Memory B cell (primary cell): ENCODE measurements at regions not wholly inside any gene's neighbourhood (a gene's known extent, or its start where the extent isn't known, plus 50 kb on each side); places are given as distances from the start of the nearest gene placed in this dataset.
"Not testable (repeated sequence)": the region's sequence is repeated elsewhere in the genome, so short reads cannot be mapped to it uniquely, and the experiment has no call there.

ENCODE experiments used
- ATAC-seq: fragments of 150-1000 bp; cut with Tn5 transposase; 2 replicates; pipeline ENCODE4 v1.10.0; 2021; ENCODE audit warnings: low read depth, mild to moderate bottlenecking, moderate library complexity
- DNase-seq, 2 donors: peaks; one replicate each; pipeline ENCODE4 v3.0.0; 2022; ENCODE audit warnings: low spot score in 2 of 2
- H3K27ac Mint-ChIP-seq: one replicate; pipeline ENCODE4 v1.8.0; 2022; ENCODE audit warnings: mild to moderate bottlenecking, moderate library complexity, mixed read lengths
- H3K27me3 Mint-ChIP-seq: one replicate; pipeline ENCODE4 v1.8.0; 2022; ENCODE audit warnings: mixed read lengths
- H3K36me3 Mint-ChIP-seq: one replicate; pipeline ENCODE4 v1.8.0; 2022; ENCODE audit warnings: mild to moderate bottlenecking, mixed read lengths
- H3K4me1 Mint-ChIP-seq: one replicate; pipeline ENCODE4 v1.8.0; 2022; ENCODE audit warnings: mixed read lengths
- H3K4me3 Mint-ChIP-seq: one replicate; pipeline ENCODE4 v1.8.0; 2022; ENCODE audit warnings: mild to moderate bottlenecking, moderate library complexity, mixed read lengths
- H3K9me3 Mint-ChIP-seq: one replicate; pipeline ENCODE4 v1.8.0; 2022; ENCODE audit warnings: mixed read lengths

DNA sequence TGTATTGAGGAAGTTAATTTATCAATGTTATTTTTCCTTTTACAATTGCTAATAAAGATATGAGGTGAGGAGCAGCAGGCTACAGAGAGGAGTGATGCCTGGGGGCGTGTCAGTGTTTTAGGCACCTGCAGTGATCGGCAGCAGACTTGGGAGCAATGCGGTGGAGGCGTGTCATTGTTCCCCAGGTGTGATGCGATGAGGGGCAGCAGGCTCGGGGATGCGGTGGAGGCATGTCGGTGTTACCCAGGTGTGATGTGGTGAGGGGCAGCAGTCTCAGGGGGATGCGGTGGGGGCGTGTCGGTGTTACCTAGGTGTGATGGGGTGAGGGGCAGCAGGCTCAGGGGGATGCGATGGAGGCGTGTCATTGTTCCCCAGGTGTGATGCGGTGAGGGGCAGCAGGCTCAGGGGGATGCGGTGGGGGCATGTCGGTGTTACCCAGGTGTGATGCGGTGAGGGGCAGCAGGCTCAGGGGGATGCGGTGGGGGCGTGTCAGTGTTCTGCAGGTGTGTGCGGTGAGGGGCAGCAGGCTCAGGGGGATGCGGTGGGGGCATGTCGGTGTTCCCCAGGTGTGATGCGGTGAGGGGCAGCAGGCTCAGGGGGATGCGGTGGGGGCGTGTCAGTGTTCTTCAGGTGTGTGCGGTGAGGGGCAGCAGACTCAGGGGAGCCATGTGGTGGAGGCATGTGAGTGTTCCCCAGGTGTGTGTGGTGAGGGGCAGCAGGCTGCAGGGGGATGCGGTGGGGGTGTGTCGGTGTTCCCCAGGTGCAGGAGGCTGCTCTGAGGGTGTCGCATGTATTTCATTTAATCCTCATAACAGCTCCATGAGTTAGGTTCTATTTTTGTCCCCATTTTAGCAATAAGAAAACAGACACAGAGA lies 186.2 kb upstream of the GOLGA6L22 start:
- DNase-seq, H3K4me1 Mint-ChIP-seq, H3K27me3 Mint-ChIP-seq, H3K9me3 Mint-ChIP-seq, H3K36me3 Mint-ChIP-seq, H3K4me3 Mint-ChIP-seq, ATAC-seq, H3K27ac Mint-ChIP-seq: not testable (repeated sequence)

DNA sequence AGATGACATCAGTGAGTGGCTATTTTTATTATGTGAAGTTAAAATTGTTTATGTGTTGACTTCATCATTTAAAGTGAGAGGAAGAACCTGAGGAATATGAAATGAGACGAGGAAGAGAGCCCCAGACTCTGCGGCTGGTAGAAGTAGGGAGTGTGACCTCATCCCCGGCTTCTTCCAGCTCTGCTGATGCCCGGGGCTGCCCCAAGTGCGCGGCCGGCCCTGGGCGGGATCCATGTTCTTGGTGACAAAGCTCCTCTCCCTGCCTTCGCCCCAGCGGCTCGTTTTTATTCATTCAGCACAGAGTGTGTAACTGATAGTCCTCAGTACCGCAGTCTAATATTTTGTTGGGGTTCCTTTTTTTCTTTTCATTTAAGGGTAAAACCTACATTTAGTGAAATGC lies 185.5 kb upstream of the GOLGA6L22 start:
- H3K4me3 Mint-ChIP-seq, H3K4me1 Mint-ChIP-seq, H3K27ac Mint-ChIP-seq, H3K9me3 Mint-ChIP-seq, DNase-seq, H3K36me3 Mint-ChIP-seq, ATAC-seq, H3K27me3 Mint-ChIP-seq: not testable (repeated sequence)

DNA sequence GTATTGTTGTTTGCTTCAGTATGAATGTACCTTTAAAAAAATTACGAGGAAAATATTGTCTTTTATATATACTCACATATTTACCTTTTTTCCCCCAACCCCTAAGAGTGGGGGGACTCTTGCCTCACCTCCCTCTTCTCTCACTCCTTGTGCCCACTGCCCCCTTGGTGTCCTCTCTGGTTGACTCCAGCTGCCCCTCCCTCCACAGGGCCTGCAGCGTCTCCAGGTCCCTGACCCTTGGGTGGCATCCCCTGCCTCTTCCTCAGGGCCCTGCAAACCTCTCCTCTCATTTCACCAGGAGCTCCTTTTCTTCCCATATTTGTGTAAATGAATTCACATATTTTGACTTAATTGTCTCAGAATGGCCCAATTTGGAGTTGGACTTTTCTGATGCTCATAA lies 184.3 kb upstream of the GOLGA6L22 start:
- ATAC-seq, H3K27me3 Mint-ChIP-seq, H3K27ac Mint-ChIP-seq, H3K36me3 Mint-ChIP-seq, H3K9me3 Mint-ChIP-seq, H3K4me1 Mint-ChIP-seq, DNase-seq, H3K4me3 Mint-ChIP-seq: not testable (repeated sequence)

DNA sequence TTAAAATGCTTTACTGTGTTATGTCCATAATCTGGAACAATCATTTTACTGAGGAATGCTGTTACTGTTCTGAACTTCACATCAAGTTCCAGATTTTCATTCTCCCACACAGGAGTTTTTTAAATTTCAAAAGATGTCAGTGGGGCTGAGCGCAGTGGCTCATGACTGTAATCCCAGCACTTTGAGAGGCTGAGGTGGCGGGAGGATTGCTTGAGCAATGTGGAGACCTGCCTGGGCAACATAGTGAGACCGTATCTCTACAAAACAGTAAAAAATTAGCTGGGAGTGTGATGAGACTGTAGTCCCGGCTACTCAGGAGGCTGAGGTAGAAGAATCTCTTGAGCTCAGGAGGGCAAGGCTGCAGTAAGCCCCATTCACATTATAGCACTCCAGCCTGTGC lies 177.9 kb upstream of the GOLGA6L22 start:
- H3K9me3 Mint-ChIP-seq, DNase-seq, H3K36me3 Mint-ChIP-seq, ATAC-seq, H3K4me1 Mint-ChIP-seq, H3K4me3 Mint-ChIP-seq, H3K27ac Mint-ChIP-seq, H3K27me3 Mint-ChIP-seq: not testable (repeated sequence)

DNA sequence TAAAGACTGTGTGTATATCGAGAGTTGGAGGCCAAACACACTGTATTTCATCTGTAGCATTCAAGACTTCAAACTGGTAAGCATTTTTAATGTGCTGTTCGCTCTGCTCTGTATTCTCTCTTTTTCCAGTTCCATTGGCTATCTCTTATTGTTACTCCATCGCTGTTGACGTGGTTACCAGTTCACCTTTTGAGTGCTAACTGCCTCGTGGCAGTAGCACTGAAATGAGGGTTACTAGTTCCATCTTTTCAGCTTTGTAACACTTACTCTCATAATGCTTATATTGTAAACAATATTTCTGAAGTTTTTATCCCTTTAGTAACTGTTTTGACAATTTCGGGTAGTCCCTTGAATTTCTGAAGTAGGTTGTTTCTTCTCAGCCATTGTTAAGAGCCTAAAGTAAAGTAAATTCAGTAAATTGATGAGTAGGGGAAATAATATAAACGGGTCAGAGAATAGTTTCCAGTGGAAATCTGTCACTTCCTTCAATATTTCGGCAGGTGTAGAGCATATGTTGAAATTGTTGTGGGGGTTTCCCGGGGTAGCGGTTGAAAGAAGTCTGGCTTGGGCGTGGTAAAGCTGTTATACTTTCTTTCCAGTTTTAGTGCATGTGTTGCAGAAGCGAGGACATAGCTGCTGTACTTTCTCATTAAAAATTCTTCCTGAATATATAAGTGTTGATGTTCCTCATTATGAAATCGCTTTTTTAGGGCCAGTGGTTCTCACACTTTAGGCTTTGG lies 175.7 kb upstream of the GOLGA6L22 start:
- DNase-seq, H3K9me3 Mint-ChIP-seq, H3K27ac Mint-ChIP-seq, H3K27me3 Mint-ChIP-seq, H3K4me3 Mint-ChIP-seq, H3K4me1 Mint-ChIP-seq, H3K36me3 Mint-ChIP-seq: not testable (repeated sequence)
- peak; percentile 49 for ATAC-seq

DNA sequence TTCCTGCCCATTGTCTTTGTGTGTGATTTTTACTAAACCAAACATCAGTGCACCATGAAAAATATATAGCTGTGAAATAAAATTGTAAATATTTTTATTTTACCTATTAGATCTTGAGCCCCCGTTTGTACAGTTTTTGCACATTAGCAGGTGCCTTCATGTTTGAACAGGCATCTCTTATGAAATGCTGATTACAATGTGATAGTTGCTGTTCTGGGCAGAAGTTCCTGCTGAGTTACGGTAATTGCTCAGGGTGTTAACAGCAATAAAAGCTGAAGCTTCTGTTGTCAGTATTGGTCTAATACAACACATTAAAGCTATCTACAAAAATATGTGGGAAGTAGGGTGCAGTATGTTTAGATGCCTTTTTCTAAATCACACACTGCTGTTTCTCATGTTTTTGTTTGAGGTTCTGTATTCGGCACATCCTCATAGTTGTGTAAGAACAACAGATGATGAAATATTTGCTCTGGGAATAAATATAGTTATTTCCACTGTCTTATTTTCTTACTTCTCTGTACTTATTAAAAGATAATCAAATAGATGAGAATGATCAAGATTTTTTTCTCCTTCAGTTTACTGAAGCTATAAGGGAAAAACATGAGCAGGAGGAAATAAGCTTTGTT lies 173.8 kb upstream of the GOLGA6L22 start:
- not testable (repeated sequence) for H3K9me3 Mint-ChIP-seq, H3K27me3 Mint-ChIP-seq, H3K27ac Mint-ChIP-seq, H3K36me3 Mint-ChIP-seq, H3K4me1 Mint-ChIP-seq, DNase-seq, ATAC-seq, H3K4me3 Mint-ChIP-seq

DNA sequence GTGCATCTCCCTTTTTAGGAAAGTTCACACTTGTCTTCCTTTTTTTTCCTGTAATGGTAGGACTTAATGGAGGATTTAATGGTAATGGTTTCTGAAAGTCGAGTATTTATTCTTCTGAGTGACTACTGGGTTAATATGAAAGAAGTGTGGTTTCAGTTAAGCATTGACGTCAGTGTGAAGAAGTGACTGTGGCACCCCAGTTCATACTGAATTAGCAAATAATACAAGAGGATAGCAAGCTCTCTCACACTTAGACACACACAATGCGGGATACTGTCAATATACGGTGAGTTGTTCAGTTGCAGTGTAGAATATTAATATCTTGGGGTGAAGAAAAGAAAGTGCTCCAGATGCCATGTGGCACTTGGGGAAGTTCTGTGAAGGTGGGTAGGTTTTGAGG lies 167.6 kb upstream of the GOLGA6L22 start:
- H3K27ac Mint-ChIP-seq, ATAC-seq, H3K27me3 Mint-ChIP-seq: not testable (repeated sequence)

DNA sequence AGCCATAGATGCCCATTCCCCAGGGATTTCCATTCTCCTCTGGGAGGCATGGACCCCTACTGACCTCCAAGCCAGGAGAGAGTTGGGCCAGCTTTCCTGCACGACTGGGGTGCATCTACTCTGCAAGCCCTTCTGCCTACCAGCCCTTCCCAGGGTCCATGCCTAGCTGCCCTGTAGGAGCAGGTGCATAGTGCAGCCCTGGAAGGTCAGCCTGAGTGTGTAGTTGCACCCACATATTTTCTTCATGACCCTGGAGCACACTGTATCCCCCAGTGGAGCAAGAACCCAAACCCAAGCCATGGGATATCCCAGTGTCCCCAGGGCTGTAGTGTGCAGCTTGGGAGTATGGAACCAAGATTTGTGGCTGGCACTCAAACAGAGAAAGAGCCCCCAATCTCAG lies 155.6 kb upstream of the GOLGA6L22 start:
- not testable (repeated sequence) for ATAC-seq, H3K27me3 Mint-ChIP-seq, H3K27ac Mint-ChIP-seq, H3K36me3 Mint-ChIP-seq, DNase-seq, H3K4me3 Mint-ChIP-seq, H3K9me3 Mint-ChIP-seq, H3K4me1 Mint-ChIP-seq

More for the DNA sequence above, 167.6 kb upstream of the GOLGA6L22 start:
- H3K4me1 Mint-ChIP-seq, H3K4me3 Mint-ChIP-seq, DNase-seq, H3K9me3 Mint-ChIP-seq, H3K36me3 Mint-ChIP-seq: not testable (repeated sequence)
